ENCODE measurements at regions not wholly inside any gene's neighbourhood (a gene's known extent, or its start where the extent isn't known, plus 50 kb on each side); places are given as distances from the start of the nearest gene placed in this dataset.
A peak's percentile ranks its signal among the peaks of the same experiment; 100 is the strongest.
"Not testable (repeated sequence)": the region's sequence is repeated elsewhere in the genome, so short reads cannot be mapped to it uniquely, and the experiment has no call there.

GRCh38 chr2:106249157-106249828, 55.2 kb upstream of the UXS1 start:
- not testable (repeated sequence) for DNase-seq

- peak in 1 of 6 experiments; percentile 2 for DNase-seq
Measured at GRCh38 chr2:106248548-106249151, 54.5 kb upstream of the UXS1 start.
